AG09309 (cell line): ENCODE measurements at regions not wholly inside any gene's neighbourhood (a gene's known extent, or its start where the extent isn't known, plus 50 kb on each side); places are given as distances from the start of the nearest gene placed in this dataset.
"Not testable (repeated sequence)": the region's sequence is repeated elsewhere in the genome, so short reads cannot be mapped to it uniquely, and the experiment has no call there.

Source experiments
- DNase-seq: peaks from one replicate; pipeline ENCODE4 v3.0.0-alpha.2; 2010; ENCODE audit warnings: low read depth
- H3K4me3 ChIP-seq: 2 replicates; pipeline ENCODE4 v1.5.1; 2011; ENCODE audit warnings: mild to moderate bottlenecking, low read depth, low read length, moderate library complexity; ENCODE audit not compliant: control insufficient read depth
- TF ChIP-seq, protein P1 (sequence below): IDR thresholded peaks from 2 replicates; pipeline ENCODE4 v1.5.1; 2011; ENCODE audit warnings: mild to moderate bottlenecking, low read depth, low read length, inconsistent platforms; ENCODE audit not compliant: insufficient read depth, control insufficient read depth; ENCODE audit errors: missing control alignments

DNA sequence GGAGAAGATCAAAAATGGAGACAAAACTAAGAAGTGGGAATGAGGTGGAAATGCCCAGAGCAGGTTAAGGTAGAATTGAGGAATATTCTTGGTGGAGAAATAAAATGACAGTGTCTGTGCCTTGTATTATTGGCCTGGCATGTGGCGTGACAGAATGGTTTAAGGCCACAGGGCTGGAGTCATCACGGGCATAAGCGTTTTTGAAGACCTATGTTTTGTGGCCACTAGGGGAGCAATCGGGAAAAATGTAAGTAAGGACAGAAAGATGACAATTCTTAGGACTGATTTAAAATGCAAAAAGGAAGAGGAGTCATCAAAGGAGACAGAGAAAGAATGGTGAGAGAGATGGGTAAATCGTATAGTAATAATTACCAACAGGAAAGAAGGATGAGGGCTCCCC lies 72.2 kb upstream of the EPB41L4A start:
- TF ChIP-seq, protein P1, sequence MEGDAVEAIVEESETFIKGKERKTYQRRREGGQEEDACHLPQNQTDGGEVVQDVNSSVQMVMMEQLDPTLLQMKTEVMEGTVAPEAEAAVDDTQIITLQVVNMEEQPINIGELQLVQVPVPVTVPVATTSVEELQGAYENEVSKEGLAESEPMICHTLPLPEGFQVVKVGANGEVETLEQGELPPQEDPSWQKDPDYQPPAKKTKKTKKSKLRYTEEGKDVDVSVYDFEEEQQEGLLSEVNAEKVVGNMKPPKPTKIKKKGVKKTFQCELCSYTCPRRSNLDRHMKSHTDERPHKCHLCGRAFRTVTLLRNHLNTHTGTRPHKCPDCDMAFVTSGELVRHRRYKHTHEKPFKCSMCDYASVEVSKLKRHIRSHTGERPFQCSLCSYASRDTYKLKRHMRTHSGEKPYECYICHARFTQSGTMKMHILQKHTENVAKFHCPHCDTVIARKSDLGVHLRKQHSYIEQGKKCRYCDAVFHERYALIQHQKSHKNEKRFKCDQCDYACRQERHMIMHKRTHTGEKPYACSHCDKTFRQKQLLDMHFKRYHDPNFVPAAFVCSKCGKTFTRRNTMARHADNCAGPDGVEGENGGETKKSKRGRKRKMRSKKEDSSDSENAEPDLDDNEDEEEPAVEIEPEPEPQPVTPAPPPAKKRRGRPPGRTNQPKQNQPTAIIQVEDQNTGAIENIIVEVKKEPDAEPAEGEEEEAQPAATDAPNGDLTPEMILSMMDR: peak; percentile 42
- H3K4me3 ChIP-seq: no peak overlapping the region
- no peak for DNase-seq

DNA sequence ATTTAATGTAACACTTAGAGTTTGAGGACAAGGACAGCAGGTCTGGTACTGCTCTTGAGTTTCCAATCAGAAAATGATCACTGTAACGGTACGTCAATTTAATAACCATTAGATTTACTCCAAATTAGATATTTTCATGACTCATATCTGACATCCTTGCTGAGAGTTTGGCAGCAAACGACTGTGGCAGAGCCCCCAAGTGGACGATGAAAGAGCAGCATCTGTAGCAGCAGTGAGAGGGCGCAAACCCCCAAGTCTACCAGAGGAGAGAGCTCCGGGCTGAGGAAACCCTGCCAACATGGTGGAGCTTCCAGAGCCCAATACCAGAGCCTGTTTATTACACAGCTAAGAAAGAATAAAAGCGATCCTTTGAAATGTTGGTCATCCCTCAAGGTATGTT lies 73.2 kb upstream of the EPB41L4A start:
- H3K4me3 ChIP-seq: no peak overlapping the region
- TF ChIP-seq, protein P1: peak; percentile 46
- no peak for DNase-seq

DNA sequence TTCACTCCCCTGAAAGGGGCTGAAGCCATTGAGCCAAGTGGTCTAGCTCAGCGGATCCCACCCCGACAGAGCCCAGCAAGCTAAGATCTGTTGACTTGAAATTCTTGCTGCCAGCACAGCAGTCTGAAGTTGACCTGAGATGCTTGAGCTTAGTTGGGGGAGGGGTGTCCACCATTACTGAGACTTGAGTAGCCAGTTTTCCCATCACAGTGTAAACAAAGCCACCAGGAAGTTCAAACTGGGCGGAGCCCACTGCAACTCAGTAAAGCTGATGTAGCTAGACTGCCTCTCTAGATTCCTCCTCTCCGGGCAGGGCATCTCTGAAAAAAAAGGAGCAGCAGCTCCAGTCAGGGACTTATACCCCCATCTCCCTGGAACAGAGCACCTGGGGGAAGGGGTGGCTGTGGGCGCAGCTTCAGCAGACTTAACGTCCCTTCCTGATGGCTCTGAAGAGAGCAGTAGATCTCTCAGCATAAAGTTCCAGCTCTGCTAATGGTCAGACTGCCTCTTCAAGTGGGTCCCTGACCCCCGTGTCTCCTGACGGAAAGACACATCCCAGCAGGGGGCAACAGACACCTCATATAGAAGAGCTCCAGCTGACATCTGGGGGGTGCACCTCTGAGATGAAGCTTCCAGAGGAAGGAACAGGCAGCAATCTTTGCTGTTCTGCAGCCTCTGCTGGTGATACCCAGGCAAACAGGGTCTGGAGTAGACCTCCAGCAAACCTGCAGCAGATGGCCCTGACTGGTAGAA lies 84.8 kb upstream of the EPB41L4A start:
- not testable (repeated sequence) for H3K4me3 ChIP-seq, DNase-seq

DNA sequence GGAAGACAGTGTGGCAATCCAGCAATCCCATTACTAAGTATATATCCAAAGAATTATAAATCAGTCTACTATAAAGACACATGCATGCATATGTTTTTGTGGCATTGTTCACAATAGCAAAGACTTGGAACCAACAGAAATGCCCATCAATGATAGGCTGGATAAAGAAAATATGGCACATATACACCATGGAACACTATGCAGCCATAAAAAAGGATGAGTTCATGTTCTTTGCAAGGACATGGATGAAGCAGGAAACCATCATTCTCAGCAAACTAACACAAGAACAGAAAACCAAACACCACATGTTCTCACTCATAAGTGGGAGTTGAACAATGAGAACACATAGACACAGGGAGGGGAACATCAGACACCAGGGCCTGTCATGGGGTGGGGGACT lies 90.0 kb upstream of the EPB41L4A start:
- not testable (repeated sequence) for H3K4me3 ChIP-seq, DNase-seq

DNA sequence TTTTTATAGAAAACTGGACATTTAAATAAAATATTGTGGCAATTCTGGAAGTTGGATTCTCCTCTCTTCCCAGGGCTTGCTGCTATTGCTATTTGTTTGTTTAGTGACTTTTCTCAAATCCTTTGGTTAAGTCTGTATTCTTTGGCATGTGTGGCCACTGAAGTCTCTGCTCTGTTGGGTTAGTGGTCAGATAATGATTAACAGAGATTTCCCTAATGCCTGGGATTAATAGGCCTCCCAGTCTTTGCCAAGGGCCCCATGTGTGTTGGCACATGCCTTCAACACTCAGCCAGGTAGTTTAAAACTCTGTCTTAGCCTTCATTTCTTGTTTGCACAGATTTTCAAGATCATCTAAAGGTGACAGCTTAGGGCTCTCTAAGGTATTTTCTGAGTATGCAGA lies 92.8 kb upstream of the EPB41L4A start:
- TF ChIP-seq, protein P1: no peak
- DNase-seq: no peak
- H3K4me3 ChIP-seq: no peak overlapping the region

DNA sequence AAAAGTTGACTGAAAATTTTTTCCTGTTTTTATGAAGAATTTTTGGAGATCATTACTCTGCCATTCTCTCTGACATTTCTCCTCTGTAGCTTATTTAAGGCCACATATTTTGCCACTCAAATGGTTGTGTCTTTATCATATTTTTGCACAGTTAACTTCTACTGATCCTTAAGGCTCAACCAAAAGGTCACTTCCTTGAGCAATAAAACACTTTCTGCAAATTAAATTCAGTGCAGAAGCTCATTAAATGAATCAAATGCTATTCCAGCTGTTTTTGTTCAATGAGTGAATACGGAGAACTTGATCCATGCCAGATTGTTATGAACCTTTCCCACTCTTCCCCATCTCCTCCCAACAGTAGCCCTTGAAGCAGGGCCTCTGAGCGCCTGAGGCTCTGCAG lies 93.8 kb upstream of the EPB41L4A start:
- no peak for DNase-seq
- TF ChIP-seq, protein P1: no peak
- no peak overlapping the region for H3K4me3 ChIP-seq

DNA sequence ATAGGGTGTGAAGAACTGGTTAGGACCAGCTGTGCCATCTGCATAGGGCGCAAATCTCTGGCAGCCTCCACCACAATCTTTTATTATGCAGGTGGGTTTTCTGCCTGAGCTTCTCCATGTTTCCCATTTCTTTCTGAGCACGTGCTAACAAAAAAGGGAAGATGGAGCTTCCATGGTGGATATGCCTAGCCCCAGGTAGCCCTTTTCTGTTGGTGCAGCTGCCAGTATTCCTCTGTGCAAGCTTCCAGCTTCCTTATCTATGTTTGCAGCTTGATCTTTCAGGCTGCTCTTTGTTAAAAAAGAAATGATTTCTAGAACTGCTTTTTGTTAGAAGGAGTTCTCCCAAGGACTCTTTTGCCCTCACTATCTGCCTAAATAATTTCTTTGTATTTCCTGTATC lies 95.0 kb upstream of the EPB41L4A start:
- DNase-seq: no peak
- TF ChIP-seq, protein P1: no peak
- no peak overlapping the region for H3K4me3 ChIP-seq

DNA sequence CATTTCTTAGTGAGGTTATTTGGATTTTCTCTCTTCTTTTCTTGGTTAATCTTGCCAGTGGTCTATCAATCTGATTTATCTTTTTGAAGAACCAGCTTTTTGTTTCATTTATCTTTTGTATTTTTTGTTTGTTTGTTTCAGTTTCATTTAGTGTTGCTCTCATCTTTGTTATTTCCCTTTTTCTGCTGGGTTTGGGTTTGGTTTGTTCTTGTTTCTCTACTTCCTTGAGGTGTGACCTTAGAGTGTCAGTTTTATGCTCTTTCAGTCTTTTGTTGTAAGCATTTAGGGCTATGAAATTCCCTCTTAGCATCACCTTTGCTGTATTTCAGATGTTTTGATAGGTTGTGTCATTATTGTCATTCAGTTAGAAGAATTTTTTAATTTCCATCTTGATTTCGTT lies 101.4 kb upstream of the EPB41L4A start:
- H3K4me3 ChIP-seq, DNase-seq: not testable (repeated sequence)

DNA sequence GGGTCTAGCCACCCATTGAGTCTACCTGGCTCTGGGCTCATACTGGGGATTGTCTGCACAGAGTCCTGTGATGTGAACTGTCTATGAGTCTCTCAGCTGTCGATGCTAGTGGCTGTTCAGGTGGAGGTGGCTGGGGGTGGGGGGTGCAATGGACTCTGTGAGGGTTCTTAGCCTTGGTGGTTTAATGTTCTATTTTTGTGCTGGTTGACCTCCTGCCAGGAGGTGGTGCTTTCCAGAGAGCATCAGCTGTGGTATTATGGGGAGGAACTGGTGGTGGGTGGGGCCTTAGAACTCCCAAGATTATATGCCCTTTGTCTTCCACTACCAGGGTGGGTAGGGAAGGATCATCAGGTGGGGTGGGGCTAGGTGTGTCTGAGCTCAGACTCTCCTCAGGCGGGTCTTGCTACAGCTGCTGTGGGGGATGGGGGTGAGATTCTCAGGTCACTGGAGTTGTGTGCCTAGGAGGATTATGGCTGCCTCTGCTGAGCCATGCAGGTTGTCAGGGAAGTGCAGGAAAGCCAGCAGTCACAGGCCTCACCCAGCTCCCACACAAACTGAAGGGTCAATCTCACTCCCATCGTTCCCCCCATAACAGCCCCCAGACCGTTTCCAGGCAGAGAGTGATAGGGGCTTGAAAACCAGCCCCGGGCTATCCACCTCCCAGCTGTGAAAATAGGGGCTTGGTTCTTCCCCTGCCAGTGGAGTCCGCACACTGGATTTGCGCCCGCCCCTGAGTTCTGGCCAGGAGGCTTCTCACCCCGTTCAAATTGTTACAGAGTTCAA lies 104.0 kb upstream of the EPB41L4A start:
- not testable (repeated sequence) for H3K4me3 ChIP-seq, DNase-seq

DNA sequence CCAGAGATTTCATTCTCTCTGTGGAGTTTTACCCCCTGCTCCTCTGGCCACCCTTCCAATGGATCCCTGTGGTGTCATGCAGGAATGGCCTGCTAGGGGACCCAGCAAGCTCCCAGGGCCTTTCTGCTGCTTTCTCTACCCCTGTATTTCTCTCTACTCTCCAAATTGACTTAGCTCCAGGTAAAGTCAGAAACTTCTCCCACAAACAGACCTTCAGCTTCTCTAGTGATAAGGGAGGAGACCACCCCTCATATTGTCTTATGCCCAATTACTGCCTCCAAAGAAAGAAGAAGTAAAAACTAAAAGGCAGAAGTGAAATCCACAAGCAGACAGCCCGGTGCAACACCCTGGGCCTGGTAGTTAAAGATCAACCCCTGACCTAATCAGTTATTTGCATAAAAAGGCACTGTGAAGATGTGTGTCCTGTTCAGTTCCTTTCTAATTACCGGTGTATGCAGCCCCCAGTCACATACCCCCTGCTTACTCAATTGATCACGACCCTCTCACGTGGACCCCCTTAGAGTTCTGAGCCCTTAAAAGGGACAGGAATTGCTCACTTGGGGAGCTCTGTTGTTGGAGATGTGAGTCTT lies 104.7 kb upstream of the EPB41L4A start:
- H3K4me3 ChIP-seq, DNase-seq: not testable (repeated sequence)
